K562 (cell line): ENCODE measurements at regions not wholly inside any gene's neighbourhood (a gene's known extent, or its start where the extent isn't known, plus 50 kb on each side); places are given as distances from the start of the nearest gene placed in this dataset.

Experiments used
- ATAC-seq: fragments of 200-7000 bp; cut with Tn5 transposase; 3 replicates; pipeline ENCODE4 v1.9.1; 2020; ENCODE audit warnings: moderate library complexity
- BruUV-seq: library from RNA; stranded (reverse); fragments of 400-500 nt; replicated peaks from 2 replicates; lab custom pipeline; 2021; lab: Mats Ljungman, UMichigan
- CTCF ChIA-PET: fragments of 300-600 bp; formaldehyde crosslinking; extraction: SDS; loops from one replicate; lab custom pipeline; 2021; ENCODE audit warnings: low intra/inter-chr PET ratio; lab: Yijun Ruan, JAX
- POLR2A ChIA-PET: fragments of 300-600, 350-650 bp; sonication (Branson Sonifier 250); formaldehyde crosslinking; extraction: SDS; loops from one replicate; lab custom pipeline; 2021; ENCODE audit warnings: antibody characterized with exemption, inconsistent platforms; lab: Yijun Ruan, JAX
- DNase-seq, 4 experiments: peaks; one replicate each; pipeline versions ENCODE4 v3.0.0 to v3.0.0-alpha.2; 2011 to 2018; ENCODE audit warnings: low spot score in 3 of 4, mixed read lengths in 3 of 4; ENCODE audit errors: extremely low read depth in 1 of 4
- FAIRE-seq: peaks from 2 replicates; lab custom pipeline; 2011; peaks lifted over from hg19 to GRCh38; lab: Jason Lieb, UNC
- H2AFZ ChIP-seq: 2 replicates; pipeline ENCODE4 v1.6.0; 2011; ENCODE audit warnings: low read depth, low read length, control low read depth, inconsistent platforms
- H3K27ac ChIP-seq: fragments of 200-600 bp; 3 replicates; pipeline ENCODE4 v1.8.0; 2011; ENCODE audit warnings: low read depth, mild to moderate bottlenecking, control low read depth, inconsistent platforms, low read length, moderate library complexity, mixed read lengths; ENCODE audit errors: extremely low read depth
- H3K27me3 ChIP-seq, 2 experiments: fragments of 300-600 bp in 1 of 2; 2 replicates in 1 of 2; 3 replicates in 1 of 2; pipeline versions ENCODE4 v1.6.0 to v1.8.0; 2011; ENCODE audit warnings: inconsistent platforms in 2 of 2, low read length in 2 of 2, mild to moderate bottlenecking in 1 of 2, mixed read lengths in 1 of 2, moderate library complexity in 1 of 2; ENCODE audit not compliant: control insufficient read depth in 2 of 2, insufficient read depth in 2 of 2
- H3K36me3 ChIP-seq: fragments of 300-600 bp; 3 replicates; pipeline ENCODE4 v1.8.0; 2011; ENCODE audit warnings: mild to moderate bottlenecking, low read length, inconsistent platforms; ENCODE audit not compliant: control insufficient read depth, insufficient read depth
- H3K4me1 ChIP-seq, 2 experiments: fragments of 200-600 bp in 1 of 2; replicated peaks in 1 of 2; 2 replicates in 1 of 2; 3 replicates in 1 of 2; pipeline versions ENCODE4 v1.5.1 to v1.8.0; 2011; ENCODE audit warnings: inconsistent platforms in 2 of 2, low read length in 2 of 2, mild to moderate bottlenecking in 1 of 2, mixed read lengths in 1 of 2, moderate library complexity in 1 of 2; ENCODE audit not compliant: control insufficient read depth in 2 of 2, insufficient read depth in 2 of 2
- H3K4me2 ChIP-seq: 2 replicates; pipeline ENCODE4 v1.6.1; 2011; ENCODE audit warnings: low read length, control low read depth, inconsistent platforms, mixed read lengths; ENCODE audit not compliant: insufficient read depth
- H3K4me3 ChIP-seq: fragments of 200-600 bp; sonication (generic), shearing (Covaris generic); 2 replicates; pipeline ENCODE4 v1.5.1; 2016; ENCODE audit warnings: control low read depth, inconsistent platforms
- H3K79me2 ChIP-seq: fragments of 200-600 bp; 3 replicates; pipeline ENCODE4 v1.8.0; 2011; ENCODE audit warnings: low read length, inconsistent platforms; ENCODE audit not compliant: control insufficient read depth, insufficient read depth
- H3K9ac ChIP-seq, 2 experiments: 2 replicates each; pipeline versions ENCODE4 v1.6.0 to v1.6.1; 2011; ENCODE audit warnings: low read depth in 2 of 2, low read length in 2 of 2, control low read depth in 1 of 2, inconsistent platforms in 1 of 2, mild to moderate bottlenecking in 1 of 2, mixed read lengths in 1 of 2; ENCODE audit not compliant: insufficient read depth in 1 of 2
- H3K9me1 ChIP-seq: one replicate; pipeline ENCODE4 v1.6.0; 2011; ENCODE audit warnings: inconsistent platforms, mild to moderate bottlenecking, low read length, moderate library complexity; ENCODE audit not compliant: control insufficient read depth, insufficient read depth
- H3K9me3 ChIP-seq: replicated peaks from 2 replicates; pipeline ENCODE4 v1.5.1; 2011; ENCODE audit warnings: low read depth, low read length, inconsistent platforms; ENCODE audit not compliant: control insufficient read depth, insufficient read depth
- H4K20me1 ChIP-seq: replicated peaks from 2 replicates; pipeline ENCODE4 v1.6.1; 2011; ENCODE audit warnings: low read length, inconsistent platforms, mixed read lengths; ENCODE audit not compliant: control insufficient read depth, insufficient read depth
- ADNP ChIP-seq: fragments of 200-800 bp; sonication (Bioruptor generic); IDR thresholded peaks from 2 replicates; pipeline ENCODE4 v1.6.1; 2016; ENCODE audit warnings: missing genetic modification characterization, missing compliant biosample characterization
- CBFA2T3 ChIP-seq: fragments of 450-650 bp; IDR thresholded peaks from 2 replicates; pipeline ENCODE4 v1.6.1; 2017
- DACH1 ChIP-seq: fragments of 450-650 bp; IDR thresholded peaks from 2 replicates; pipeline ENCODE4 v1.6.1; 2018; ENCODE audit not compliant: partially characterized antibody
- GATA2 ChIP-seq: sonication (generic); formaldehyde crosslinking; IDR thresholded peaks from 2 replicates; pipeline ENCODE4 v1.4.0; 2020; ENCODE audit warnings: mild to moderate bottlenecking, missing genetic modification reagents
- MLLT1 ChIP-seq, 2 experiments: fragments of 450-650 bp; IDR thresholded peaks; 2 replicates each; pipeline ENCODE4 v1.6.1; 2016
- WGBS: fragments of 100-300 bp; shearing (Covaris generic); methylation state at CpG from one replicate; pipeline ENCODE4 v1.1.6; 2016; ENCODE audit warnings: low coverage, mixed read lengths; ENCODE audit not compliant: insufficient coverage; ENCODE audit errors: missing lambda C conversion rate; 5-methylcytosine and 5-hydroxymethylcytosine counted together
- in situ Hi-C: fragments of 300-500 bp; cut with MboI; formaldehyde crosslinking; loops from 4 replicates; pipeline ENCODE4 v1.15.0; 2018; ENCODE audit warnings: inconsistent platforms, mixed read lengths
- intact Hi-C: fragments of 100-400 bp; cut with micrococcal nuclease; formaldehyde crosslinking; loops from 2 replicates; pipeline ENCODE4 v1.14.2; 2022
- TF ChIP-seq, protein P1 (sequence below): fragments of 450-650 bp; IDR thresholded peaks from 2 replicates; pipeline ENCODE4 v1.6.1; 2016; ENCODE audit warnings: low read depth

DNA sequence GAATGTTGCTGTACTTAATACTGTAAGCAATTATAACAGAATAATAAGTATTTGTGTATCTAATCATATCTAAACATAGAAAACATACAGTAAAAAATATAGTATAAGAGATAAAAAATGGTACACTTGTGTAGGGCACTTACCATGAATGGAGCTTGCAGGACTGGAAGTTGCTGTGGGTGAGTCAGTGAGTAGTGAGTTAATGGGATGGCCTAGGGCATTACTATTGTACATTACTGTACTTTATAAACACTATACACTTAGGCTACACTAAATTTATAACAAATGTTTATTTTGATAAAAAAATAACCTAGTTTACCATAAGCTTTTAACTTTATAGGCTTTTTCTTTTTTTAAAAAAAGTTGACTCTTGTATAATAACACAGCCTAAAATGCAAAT lies 1071.2 kb upstream of the SEL1L start:
- H3K4me3 ChIP-seq, result no peak overlapping the region
- TF ChIP-seq DACH1 (no peak), MLLT1 (IDR thresholded peaks at IDR 0.05) (no peak), GATA2 (CRISPR knock-in tag) (no peak)
- no peak for FAIRE-seq
- no peak overlapping the region for H3K4me2 ChIP-seq
- H3K4me1 ChIP-seq, result no peaks in the 10 kb centered on the region
- H3K9ac ChIP-seq, result no peak overlapping the region
- no peaks in the 10 kb centered on the region for H3K9me3 ChIP-seq
- DNase-seq, result no peak
- H3K9me1 ChIP-seq, result no peaks in the 10 kb centered on the region
- ChIA-PET POLR2A (no interaction called here), CTCF (no interaction called here)
- no peak overlapping the region for H2AFZ ChIP-seq
- BruUV-seq, result no TSS peak
- H3K27me3 ChIP-seq, result no peaks in the 10 kb centered on the region
- no peak for ATAC-seq
- no peaks in the 10 kb centered on the region for H3K36me3 ChIP-seq
- intact Hi-C loops (no loop called here), in situ Hi-C loops (no loop called here)
- no peaks in the 10 kb centered on the region for H3K79me2 ChIP-seq
- no peak overlapping the region for H3K27ac ChIP-seq
- H4K20me1 ChIP-seq, result no peaks in the 10 kb centered on the region

DNA sequence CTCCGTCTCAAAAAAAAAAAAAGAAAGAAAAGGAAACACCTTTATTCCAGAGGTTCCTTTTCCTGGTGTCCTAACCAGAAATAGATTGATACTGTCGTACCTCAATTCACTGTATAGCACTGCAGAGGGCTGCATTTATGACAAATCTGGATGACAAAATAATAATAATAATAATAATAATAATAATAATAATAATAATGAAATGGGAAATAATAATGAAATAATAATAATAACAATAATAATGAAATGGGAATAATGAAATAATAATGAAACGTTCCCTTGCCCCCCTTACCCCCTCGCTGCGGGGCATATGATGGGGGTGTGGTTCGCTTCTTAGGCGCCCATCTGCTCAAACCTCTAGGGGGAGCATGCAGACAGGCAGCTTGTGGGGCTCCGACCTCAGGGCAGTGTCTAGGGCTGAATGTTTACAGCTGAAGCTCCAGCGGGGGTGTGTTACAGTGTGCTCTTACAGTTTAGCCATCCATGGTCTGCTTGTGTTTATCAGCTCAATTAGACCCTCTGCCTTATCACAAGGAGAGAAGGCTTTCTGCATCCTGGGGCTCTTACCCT lies 1088.3 kb upstream of the SEL1L start:
- Histone ChIP-seq H3K4me3 (no peak overlapping the region), H3K9ac (no peak overlapping the region), H3K27me3 (no peaks in the 10 kb centered on the region), H3K36me3 (no peaks in the 10 kb centered on the region), H2AFZ (no peak overlapping the region), H3K9me3 (no peaks in the 10 kb centered on the region), H3K79me2 (no peaks in the 10 kb centered on the region), H3K4me2 (no peak overlapping the region), H3K9me1 (no peaks in the 10 kb centered on the region), H3K27ac (no peak overlapping the region), H4K20me1 (no peaks in the 10 kb centered on the region), H3K4me1 (no peaks in the 10 kb centered on the region)
- BruUV-seq, result no TSS peak
- 3% methylated on average over 8 of the region's 9 CpGs for WGBS
- no peak for FAIRE-seq
- TF ChIP-seq, protein P1, sequence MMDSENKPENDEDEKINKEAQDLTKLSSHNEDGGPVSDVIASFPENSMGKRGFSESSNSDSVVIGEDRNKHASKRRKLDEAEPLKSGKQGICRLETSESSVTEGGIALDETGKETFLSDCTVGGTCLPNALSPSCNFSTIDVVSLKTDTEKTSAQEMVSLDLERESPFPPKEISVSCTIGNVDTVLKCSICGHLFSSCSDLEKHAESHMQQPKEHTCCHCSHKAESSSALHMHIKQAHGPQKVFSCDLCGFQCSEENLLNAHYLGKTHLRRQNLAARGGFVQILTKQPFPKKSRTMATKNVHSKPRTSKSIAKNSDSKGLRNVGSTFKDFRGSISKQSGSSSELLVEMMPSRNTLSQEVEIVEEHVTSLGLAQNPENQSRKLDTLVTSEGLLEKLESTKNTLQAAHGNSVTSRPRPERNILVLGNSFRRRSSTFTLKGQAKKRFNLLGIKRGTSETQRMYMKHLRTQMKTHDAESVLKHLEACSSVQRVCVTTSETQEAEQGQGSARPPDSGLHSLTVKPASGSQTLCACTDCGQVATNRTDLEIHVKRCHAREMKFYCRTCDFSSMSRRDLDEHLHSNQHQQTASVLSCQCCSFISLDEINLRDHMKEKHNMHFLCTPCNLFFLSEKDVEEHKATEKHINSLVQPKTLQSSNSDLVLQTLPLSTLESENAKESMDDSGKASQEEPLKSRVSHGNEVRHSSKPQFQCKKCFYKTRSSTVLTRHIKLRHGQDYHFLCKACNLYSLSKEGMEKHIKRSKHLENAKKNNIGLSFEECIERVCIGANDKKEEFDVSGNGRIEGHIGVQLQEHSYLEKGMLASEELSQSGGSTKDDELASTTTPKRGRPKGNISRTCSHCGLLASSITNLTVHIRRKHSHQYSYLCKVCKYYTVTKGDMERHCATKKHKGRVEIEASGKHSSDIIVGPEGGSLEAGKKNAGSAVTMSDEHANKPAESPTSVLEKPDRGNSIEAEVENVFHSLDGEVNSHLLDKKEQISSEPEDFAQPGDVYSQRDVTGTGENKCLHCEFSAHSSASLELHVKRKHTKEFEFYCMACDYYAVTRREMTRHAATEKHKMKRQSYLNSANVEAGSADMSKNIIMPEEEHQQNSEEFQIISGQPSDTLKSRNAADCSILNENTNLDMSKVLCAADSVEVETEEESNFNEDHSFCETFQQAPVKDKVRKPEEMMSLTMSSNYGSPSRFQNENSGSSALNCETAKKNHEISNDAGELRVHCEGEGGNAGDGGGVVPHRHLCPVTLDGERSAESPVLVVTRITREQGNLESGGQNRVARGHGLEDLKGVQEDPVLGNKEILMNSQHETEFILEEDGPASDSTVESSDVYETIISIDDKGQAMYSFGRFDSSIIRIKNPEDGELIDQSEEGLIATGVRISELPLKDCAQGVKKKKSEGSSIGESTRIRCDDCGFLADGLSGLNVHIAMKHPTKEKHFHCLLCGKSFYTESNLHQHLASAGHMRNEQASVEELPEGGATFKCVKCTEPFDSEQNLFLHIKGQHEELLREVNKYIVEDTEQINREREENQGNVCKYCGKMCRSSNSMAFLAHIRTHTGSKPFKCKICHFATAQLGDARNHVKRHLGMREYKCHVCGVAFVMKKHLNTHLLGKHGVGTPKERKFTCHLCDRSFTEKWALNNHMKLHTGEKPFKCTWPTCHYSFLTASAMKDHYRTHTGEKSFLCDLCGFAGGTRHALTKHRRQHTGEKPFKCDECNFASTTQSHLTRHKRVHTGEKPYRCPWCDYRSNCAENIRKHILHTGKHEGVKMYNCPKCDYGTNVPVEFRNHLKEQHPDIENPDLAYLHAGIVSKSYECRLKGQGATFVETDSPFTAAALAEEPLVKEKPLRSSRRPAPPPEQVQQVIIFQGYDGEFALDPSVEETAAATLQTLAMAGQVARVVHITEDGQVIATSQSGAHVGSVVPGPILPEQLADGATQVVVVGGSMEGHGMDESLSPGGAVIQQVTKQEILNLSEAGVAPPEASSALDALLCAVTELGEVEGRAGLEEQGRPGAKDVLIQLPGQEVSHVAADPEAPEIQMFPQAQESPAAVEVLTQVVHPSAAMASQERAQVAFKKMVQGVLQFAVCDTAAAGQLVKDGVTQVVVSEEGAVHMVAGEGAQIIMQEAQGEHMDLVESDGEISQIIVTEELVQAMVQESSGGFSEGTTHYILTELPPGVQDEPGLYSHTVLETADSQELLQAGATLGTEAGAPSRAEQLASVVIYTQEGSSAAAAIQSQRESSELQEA, result no peak
- TF ChIP-seq CBFA2T3 (no peak), ADNP (tag) (no peak)
- intact Hi-C loops (no loop called here), in situ Hi-C loops (no loop called here)
- CTCF ChIA-PET, result no interaction called here
- no peak for ATAC-seq
- POLR2A ChIA-PET, result no interaction called here
- no peak for DNase-seq
